Keratinocyte (primary cell): ENCODE measurements at regions not wholly inside any gene's neighbourhood (a gene's known extent, or its start where the extent isn't known, plus 50 kb on each side); places are given as distances from the start of the nearest gene placed in this dataset.

Experiments
- DNase-seq: peaks from one replicate; pipeline ENCODE4 v3.0.0-alpha.2; 2011; ENCODE audit warnings: low read depth, missing footprints, low spot score
- FAIRE-seq: peaks from 2 replicates; lab custom pipeline; 2011; peaks lifted over from hg19 to GRCh38; lab: Jason Lieb, UNC
- H2AFZ ChIP-seq: 2 replicates; pipeline ENCODE4 v1.6.0; 2012; ENCODE audit warnings: low read length, control low read depth, inconsistent platforms; ENCODE audit not compliant: control insufficient read depth
- H3K27ac ChIP-seq: 2 replicates; pipeline ENCODE4 v1.5.1; 2011; ENCODE audit warnings: low read length; ENCODE audit not compliant: control insufficient read depth, insufficient read depth
- H3K27me3 ChIP-seq: 3 replicates; pipeline ENCODE4 v1.6.0; 2011; ENCODE audit warnings: low read length; ENCODE audit not compliant: control insufficient read depth, insufficient read depth; ENCODE audit errors: extremely low read depth
- H3K36me3 ChIP-seq, 2 experiments: 2 replicates in 1 of 2; 3 replicates in 1 of 2; pipeline ENCODE4 v1.5.1; 2011; ENCODE audit warnings: low read length in 2 of 2, mild to moderate bottlenecking in 1 of 2; ENCODE audit not compliant: control insufficient read depth in 2 of 2, insufficient read depth in 2 of 2; ENCODE audit errors: extremely low read depth in 1 of 2
- H3K4me1 ChIP-seq: 3 replicates; pipeline ENCODE4 v1.5.1; 2011; ENCODE audit warnings: low read length; ENCODE audit not compliant: control insufficient read depth, insufficient read depth; ENCODE audit errors: extremely low read depth
- H3K4me2 ChIP-seq: 3 replicates; pipeline ENCODE4 v1.6.0; 2011; ENCODE audit warnings: low read depth, low read length; ENCODE audit not compliant: control insufficient read depth, insufficient read depth; ENCODE audit errors: extremely low read depth
- H3K4me3 ChIP-seq, 3 experiments: fragments of 200-600 bp in 1 of 3; sonication (generic) in 1 of 3; 2 replicates in 2 of 3; 3 replicates in 1 of 3; pipeline ENCODE4 v1.5.1; 2011 to 2016; ENCODE audit warnings: low read length in 3 of 3, mild to moderate bottlenecking in 3 of 3, control low read depth in 2 of 3, inconsistent platforms in 1 of 3, low read depth in 1 of 3, mixed read lengths in 1 of 3, mixed run types in 1 of 3, moderate library complexity in 1 of 3; ENCODE audit not compliant: control insufficient read depth in 2 of 3, insufficient read depth in 2 of 3; ENCODE audit errors: extremely low read depth in 1 of 3
- H3K79me2 ChIP-seq: 2 replicates; pipeline ENCODE4 v1.6.0; 2012; ENCODE audit warnings: low read length; ENCODE audit not compliant: control insufficient read depth, insufficient read depth
- H3K9ac ChIP-seq: 3 replicates; pipeline ENCODE4 v1.6.0; 2011; ENCODE audit warnings: low read length; ENCODE audit not compliant: control insufficient read depth, insufficient read depth; ENCODE audit errors: extremely low read depth
- H3K9me1 ChIP-seq: 3 replicates; pipeline ENCODE4 v1.6.0; 2011; ENCODE audit warnings: low read length; ENCODE audit not compliant: control insufficient read depth, insufficient read depth; ENCODE audit errors: extremely low read depth
- H3K9me3 ChIP-seq: 2 replicates; pipeline ENCODE4 v1.5.1; 2012; ENCODE audit warnings: low read depth, low read length; ENCODE audit not compliant: control insufficient read depth
- H4K20me1 ChIP-seq: 3 replicates; pipeline ENCODE4 v1.6.0; 2011; ENCODE audit warnings: low read length; ENCODE audit not compliant: control insufficient read depth, insufficient read depth; ENCODE audit errors: extremely low read depth
- EZH2 ChIP-seq: IDR thresholded peaks from one replicate; pipeline ENCODE4 v1.6.1; 2012; ENCODE audit warnings: inconsistent platforms, mild to moderate bottlenecking, low read length, moderate library complexity
- dilution Hi-C: fragments of 300-500 bp; cut with MboI; formaldehyde crosslinking; loops from one replicate; pipeline ENCODE4 v1.7.0; 2020; ENCODE audit warnings: low sequenced_read_pairs; ENCODE audit not compliant: extremely low pct_ligation_motif_present
- small RNA-seq, 3 experiments: library from RNA; depleted of rRNA; stranded (forward); fragments of <200 nt; gene quantifications; one replicate each; pipeline ENCODE3, GENCODE V24; 2012; ENCODE audit warnings: low read depth in 3 of 3, low replicate concordance in 1 of 3; ENCODE audit not compliant: insufficient read length in 3 of 3
- TF ChIP-seq, protein P1 (sequence below), 3 experiments: IDR thresholded peaks in 1 of 3; conservative IDR thresholded peaks in 1 of 3; optimal IDR thresholded peaks in 1 of 3; 2 replicates in 2 of 3; 3 replicates in 1 of 3; pipeline versions ENCODE3 to v1.5.1; 2011; ENCODE audit warnings: low read length in 3 of 3, mild to moderate bottlenecking in 3 of 3, moderate library complexity in 2 of 3, control low read depth in 1 of 3, inconsistent platforms in 1 of 3; ENCODE audit not compliant: insufficient read depth in 2 of 3; ENCODE audit errors: extremely low read depth in 1 of 3

DNA sequence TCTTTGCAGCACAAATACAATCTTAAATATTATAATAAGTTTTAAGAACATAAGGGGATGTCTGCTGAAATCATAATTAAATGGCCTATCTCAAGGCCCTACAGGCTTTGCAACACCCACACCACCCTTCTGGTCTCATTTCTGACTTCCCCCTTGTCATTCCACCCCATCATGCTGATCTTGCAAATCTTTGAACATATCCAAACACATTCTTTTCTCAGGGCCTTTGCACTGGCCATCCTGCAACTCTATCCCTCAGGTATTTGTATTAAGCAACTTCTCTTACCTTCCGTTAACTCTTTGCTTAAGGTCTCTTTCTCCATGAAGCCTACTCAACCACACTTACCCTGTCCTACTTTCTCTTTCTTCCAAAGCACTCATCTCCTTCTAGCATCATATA lies 51.8 kb upstream of the CCDC150 start:
- no peak for TF ChIP-seq EZH2
- TF ChIP-seq, protein P1, sequence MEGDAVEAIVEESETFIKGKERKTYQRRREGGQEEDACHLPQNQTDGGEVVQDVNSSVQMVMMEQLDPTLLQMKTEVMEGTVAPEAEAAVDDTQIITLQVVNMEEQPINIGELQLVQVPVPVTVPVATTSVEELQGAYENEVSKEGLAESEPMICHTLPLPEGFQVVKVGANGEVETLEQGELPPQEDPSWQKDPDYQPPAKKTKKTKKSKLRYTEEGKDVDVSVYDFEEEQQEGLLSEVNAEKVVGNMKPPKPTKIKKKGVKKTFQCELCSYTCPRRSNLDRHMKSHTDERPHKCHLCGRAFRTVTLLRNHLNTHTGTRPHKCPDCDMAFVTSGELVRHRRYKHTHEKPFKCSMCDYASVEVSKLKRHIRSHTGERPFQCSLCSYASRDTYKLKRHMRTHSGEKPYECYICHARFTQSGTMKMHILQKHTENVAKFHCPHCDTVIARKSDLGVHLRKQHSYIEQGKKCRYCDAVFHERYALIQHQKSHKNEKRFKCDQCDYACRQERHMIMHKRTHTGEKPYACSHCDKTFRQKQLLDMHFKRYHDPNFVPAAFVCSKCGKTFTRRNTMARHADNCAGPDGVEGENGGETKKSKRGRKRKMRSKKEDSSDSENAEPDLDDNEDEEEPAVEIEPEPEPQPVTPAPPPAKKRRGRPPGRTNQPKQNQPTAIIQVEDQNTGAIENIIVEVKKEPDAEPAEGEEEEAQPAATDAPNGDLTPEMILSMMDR (optimal IDR thresholded peaks at IDR 0.05 in 1 of 3, IDR thresholded peaks at IDR 0.05 in 1 of 3, conservative IDR thresholded peaks at IDR 0.05 in 1 of 3; ENCODE audit: extremely low read depth in 1 of 3, insufficient read depth in 2 of 3, low read length in 3 of 3): no peak
- no peak for DNase-seq
- Histone ChIP-seq H3K27ac (no peak overlapping the region), H3K79me2 (no peaks in the 10 kb centered on the region), H3K4me3 (no peak overlapping the region), H3K9me1 (no peaks in the 10 kb centered on the region), H3K9me3 (no peaks in the 10 kb centered on the region), H3K4me2 (no peak overlapping the region), H3K4me1 (peaks cover 2% of the 10 kb centered on the region), H3K9ac (no peak overlapping the region), H3K27me3 (peaks cover 14% of the 10 kb centered on the region), H3K36me3 (no peaks in the 10 kb centered on the region), H4K20me1 (no peaks in the 10 kb centered on the region), H2AFZ (no peak overlapping the region)
- FAIRE-seq: no peak
- dilution Hi-C loops: no loop called here

DNA sequence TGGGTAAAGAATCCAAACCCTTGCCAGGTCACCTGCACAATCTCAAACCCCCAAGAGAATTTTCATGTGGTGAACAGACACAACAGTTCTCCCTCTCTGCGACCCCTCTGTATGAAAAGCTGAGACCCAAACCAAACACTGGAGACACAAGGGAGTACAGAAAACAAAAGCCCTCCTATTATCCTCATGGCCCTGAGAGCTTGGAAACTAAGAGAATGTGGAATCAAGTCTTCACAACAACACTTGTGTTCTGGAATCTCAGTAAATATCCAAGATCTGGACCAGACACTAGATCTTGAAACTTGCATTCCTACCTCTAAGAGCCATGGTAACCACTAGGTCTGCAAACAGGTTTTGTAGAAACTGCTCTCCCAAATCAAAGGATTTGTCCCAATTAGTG lies 50.1 kb upstream of the CCDC150 start:
- dilution Hi-C loops: no loop called here

More for the DNA sequence above, 50.1 kb upstream of the CCDC150 start:
- Histone ChIP-seq H2AFZ (no peak overlapping the region), H4K20me1 (no peaks in the 10 kb centered on the region), H3K36me3 (no peaks in the 10 kb centered on the region), H3K79me2 (no peaks in the 10 kb centered on the region), H3K27me3 (peaks cover 23% of the 10 kb centered on the region), H3K4me1 (peaks cover 5% of the 10 kb centered on the region), H3K27ac (no peak overlapping the region), H3K9me1 (no peaks in the 10 kb centered on the region), H3K9me3 (no peaks in the 10 kb centered on the region), H3K9ac (no peak overlapping the region), H3K4me2 (no peak overlapping the region), H3K4me3 (no peak overlapping the region)
- FAIRE-seq: no peak
- TF ChIP-seq, protein P1 (optimal IDR thresholded peaks at IDR 0.05 in 1 of 3, IDR thresholded peaks at IDR 0.05 in 1 of 3, conservative IDR thresholded peaks at IDR 0.05 in 1 of 3; ENCODE audit: extremely low read depth in 1 of 3, insufficient read depth in 2 of 3, low read length in 3 of 3): no peak
- TF ChIP-seq EZH2: no peak
- no peak for DNase-seq

Small RNA genes lying in the stretch of these regions (small RNA-seq; reads per million reads assigned to genes)
- gene RN7SL820P: 0 reads per million in 3 experiments
